ENCODE measurements at regions not wholly inside any gene's neighbourhood (a gene's known extent, or its start where the extent isn't known, plus 50 kb on each side); places are given as distances from the start of the nearest gene placed in this dataset.
"Not testable (repeated sequence)": the region's sequence is repeated elsewhere in the genome, so short reads cannot be mapped to it uniquely, and the experiment has no call there.

DNA sequence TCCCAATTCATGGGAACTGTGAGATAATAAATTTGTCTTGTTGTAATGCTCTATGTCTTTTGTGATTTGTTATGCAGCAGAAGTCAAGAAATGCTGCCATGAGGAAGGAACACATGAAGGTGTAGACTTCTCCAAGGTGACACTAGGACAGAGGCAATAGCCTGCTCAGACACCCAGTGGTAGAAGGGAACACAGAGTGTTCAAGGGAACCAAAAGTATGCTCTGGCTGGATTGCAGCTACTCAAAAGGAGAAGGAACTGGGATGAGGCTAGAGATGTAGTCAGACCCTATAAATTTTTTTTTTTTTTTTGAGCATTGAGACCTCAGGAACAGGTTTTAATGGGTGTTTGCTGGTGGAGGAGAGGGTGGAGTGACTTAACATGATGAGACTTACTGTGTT, 232.5 kb downstream of the PARP8 start:
- TF ChIP-seq, protein P1, sequence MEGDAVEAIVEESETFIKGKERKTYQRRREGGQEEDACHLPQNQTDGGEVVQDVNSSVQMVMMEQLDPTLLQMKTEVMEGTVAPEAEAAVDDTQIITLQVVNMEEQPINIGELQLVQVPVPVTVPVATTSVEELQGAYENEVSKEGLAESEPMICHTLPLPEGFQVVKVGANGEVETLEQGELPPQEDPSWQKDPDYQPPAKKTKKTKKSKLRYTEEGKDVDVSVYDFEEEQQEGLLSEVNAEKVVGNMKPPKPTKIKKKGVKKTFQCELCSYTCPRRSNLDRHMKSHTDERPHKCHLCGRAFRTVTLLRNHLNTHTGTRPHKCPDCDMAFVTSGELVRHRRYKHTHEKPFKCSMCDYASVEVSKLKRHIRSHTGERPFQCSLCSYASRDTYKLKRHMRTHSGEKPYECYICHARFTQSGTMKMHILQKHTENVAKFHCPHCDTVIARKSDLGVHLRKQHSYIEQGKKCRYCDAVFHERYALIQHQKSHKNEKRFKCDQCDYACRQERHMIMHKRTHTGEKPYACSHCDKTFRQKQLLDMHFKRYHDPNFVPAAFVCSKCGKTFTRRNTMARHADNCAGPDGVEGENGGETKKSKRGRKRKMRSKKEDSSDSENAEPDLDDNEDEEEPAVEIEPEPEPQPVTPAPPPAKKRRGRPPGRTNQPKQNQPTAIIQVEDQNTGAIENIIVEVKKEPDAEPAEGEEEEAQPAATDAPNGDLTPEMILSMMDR (IDR thresholded peaks at IDR 0.05; ENCODE audit: low read depth, low read length) = no peak
- no peak for DNase-seq (ENCODE audit: extremely low read depth, low read depth)

DNA sequence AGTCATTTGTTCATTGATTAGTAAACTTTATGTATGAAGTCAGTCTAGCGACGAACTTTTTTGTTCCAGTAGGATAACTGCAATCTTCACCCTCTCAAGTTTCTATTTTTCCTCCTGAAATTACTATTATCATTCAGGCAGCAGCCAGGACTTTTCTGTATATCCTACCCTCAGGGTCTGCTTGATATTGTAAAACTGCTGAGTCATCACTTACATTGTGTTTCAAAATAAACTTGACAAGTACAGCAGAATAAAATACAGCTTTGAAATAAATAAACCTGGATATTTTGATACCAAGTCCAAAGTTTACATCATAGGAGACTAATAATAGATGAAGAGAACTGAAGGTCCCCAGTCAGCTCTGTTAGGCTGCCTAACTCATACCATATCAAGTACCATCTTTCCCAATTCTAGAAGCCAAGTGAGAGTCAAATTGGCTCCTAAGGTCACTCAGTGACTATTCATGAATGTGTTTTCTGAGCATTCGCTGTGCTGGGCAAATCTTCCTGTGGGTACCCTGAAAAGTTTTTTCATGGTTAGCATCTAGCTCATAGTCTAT, 234.6 kb downstream of the PARP8 start:
- TF ChIP-seq, protein P1 (IDR thresholded peaks at IDR 0.05; ENCODE audit: low read depth, low read length) = no peak
- no peak for DNase-seq (ENCODE audit: extremely low read depth, low read depth)

DNA sequence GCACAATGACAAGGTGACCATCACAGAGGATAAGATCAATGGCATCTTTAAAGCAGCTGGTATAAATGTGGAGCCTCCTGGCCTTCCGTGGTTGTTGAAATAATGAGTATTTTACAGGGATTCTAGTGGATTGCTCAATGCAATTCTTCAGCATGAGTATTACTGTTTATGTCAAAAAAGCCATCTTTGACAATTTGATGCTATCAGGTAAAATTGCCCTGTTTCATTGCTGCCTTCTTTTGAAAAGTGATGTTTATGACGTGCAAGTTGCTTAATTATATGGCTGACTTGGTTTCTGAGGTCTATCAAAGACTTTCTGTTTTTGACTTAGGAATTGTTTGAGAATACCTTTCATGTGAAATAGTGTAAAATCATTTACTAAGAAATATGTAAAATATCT, 237.2 kb downstream of the PARP8 start:
- DNase-seq (ENCODE audit: extremely low read depth, low read depth) = no peak
- TF ChIP-seq, protein P1 (IDR thresholded peaks at IDR 0.05; ENCODE audit: low read depth, low read length) = no peak

DNA sequence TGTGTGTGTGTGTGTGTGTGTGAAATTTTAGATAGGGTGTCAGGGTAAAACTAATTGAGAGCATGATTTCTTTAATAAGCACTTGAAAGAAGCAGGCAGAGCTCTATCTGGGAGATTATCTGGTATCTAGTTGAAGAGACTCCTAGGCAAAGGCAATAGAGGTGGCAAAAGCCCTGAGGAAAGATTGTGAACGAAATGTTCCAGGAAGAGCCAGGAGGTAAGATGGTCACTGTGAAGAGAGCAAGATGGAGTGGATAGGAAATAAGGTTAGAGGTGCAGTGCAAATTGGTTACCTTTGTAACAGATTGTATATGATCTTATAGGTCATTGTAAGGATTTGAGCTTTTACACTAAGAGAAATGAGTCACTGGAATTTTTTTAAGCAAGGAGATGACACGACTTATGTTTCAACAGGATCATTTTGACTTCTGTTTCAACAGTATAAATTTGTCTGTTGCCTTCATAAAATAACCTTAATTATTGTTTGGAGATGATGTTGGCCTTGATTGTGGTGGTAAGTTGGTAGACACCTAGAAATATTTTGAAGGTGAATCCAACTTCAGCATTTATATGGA, 239.6 kb downstream of the PARP8 start:
- TF ChIP-seq, protein P1 (IDR thresholded peaks at IDR 0.05; ENCODE audit: low read depth, low read length) = no peak
- no peak for DNase-seq (ENCODE audit: extremely low read depth, low read depth)

DNA sequence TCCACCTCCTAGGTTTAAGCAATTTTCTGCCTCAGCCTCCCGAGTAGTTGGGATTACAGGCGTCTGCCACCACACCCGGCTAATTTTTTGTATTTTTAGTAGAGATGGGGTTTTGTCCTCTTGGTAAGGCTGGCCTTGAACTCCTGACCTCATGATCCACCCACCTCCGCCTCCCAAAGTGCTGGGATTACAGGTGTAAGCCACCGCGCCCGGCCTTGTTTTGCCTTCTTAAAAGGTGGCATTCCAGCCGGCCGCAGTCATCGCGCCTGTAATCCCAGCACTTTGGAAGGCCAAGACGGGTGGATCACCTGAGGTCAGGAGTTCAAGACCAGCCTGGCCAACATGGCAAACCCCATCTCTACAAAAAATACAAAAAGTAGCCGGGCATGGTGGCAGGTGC, 253.7 kb downstream of the PARP8 start:
- DNase-seq (ENCODE audit: extremely low read depth, low read depth) = not testable (repeated sequence)

DNA sequence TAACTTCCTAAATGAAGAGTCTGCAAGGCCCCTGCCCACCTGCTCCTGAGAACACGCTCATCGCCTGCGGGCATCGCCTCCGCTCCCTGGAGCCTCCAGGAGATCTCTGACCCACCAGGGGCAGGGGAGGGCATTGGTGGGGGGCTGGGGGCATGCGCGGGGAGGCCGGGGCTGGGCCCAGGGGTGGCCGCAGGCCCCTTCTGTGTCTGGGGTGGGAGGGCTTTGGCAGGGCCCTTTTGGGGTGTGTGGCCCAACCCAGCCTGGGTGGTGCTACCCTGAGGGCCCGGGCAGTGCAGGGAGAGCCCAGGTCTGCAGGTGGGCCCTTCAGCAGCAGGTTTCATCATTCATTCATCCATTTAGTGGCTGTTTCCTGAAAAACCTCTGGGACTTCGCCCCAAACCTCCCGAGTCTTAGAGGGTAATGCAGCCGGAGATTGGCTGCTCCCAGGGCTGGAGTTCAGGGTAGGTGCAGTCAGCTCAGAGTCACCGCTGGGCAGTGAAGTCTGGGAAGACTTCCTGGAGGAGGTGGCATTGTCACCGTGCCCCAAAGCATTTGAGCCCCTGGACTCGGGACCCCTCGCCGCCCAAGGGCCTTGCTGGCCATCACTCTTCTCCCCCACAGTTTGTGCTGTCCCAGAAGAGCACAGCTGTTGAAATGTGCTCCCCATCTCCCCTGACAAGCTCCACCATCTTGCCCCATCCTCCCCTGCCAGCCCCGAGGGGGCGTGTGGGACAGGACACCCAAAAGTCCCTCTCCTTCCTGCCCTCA, 255.1 kb downstream of the PARP8 start:
- no peak for DNase-seq (ENCODE audit: extremely low read depth, low read depth)
- TF ChIP-seq, protein P1 (IDR thresholded peaks at IDR 0.05; ENCODE audit: low read depth, low read length) = no peak

DNA sequence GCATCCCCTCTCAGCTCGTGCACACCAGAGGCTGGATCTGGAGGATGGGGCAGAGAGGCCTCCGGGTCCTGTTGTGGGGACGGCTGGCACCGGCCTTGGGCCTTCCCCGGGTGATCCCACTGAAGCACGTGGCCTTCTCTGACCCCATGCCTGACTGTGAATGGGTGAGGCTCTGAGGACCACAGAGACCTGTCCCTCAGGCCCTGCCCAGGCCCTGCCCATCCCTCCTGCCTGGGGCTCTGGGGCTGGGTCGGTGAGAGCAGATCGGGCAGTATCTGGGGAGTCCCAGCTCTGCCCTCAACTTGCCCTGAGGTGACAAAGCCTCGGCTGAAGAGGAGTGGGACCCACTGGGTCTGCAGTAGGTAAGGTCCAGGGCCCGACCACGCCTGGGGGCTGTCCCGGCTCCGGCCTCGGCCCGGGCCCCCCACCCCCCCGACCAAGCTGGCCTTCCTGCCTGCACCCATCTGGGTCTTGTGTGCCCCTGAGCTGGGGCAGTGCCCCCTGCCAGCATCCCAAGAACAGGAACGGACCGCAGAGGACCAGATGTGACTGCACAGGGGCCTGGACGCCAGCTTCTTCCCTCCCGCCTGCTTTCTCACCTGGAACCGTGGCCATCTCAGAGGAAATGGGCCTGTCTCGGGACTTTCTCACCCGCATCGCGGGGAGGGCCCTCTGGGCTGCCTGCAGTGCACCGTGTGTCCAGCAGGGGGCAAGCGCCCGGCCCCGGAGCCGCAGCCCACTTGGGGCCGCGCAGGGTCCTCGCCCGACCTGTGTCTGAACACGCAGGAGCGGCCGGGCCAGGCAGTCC, 255.9 kb downstream of the PARP8 start:
- DNase-seq (ENCODE audit: extremely low read depth, low read depth) = not testable (repeated sequence)

All from AG09319 (cell line).